Left ventricle myocardium inferior (tissue), 1 donor: ENCODE measurements at regions not wholly inside any gene's neighbourhood (a gene's known extent, or its start where the extent isn't known, plus 50 kb on each side); places are given as distances from the start of the nearest gene placed in this dataset.

ENCODE experiments used
- DNase-seq: peaks from one replicate; pipeline ENCODE4 v3.0.0-alpha.2; 2020
- H3K27ac ChIP-seq: fragments of 200-600 bp; replicated peaks from 2 replicates; pipeline ENCODE4 v1.8.0; 2021
- H3K27me3 ChIP-seq: fragments of 200-600 bp; 2 replicates; pipeline ENCODE4 v1.8.0; 2021; ENCODE audit warnings: low read depth
- H3K36me3 ChIP-seq: fragments of 200-600 bp; 2 replicates; pipeline ENCODE4 v1.8.0; 2021
- H3K4me1 ChIP-seq: fragments of 200-600 bp; 2 replicates; pipeline ENCODE4 v1.8.0; 2021
- H3K4me3 ChIP-seq: fragments of 200-600 bp; 2 replicates; pipeline ENCODE4 v1.8.0; 2021; ENCODE audit warnings: mild to moderate bottlenecking, moderate library complexity
- H3K9me3 ChIP-seq: fragments of 200-600 bp; replicated peaks from 2 replicates; pipeline ENCODE4 v1.8.0; 2021
- CTCF ChIP-seq: fragments of 200-600 bp; IDR thresholded peaks from 2 replicates; pipeline ENCODE4 v1.8.0; 2021; ENCODE audit warnings: antibody characterized with exemption, mild to moderate bottlenecking, borderline replicate concordance
- intact Hi-C: fragments of 100-400 bp; cut with micrococcal nuclease; formaldehyde crosslinking; loops from one replicate; pipeline ENCODE4 v1.11.0; 2022
- donor health status: DM: no; HTN: yes; CAD: no; lungs with severe emphysema.

- H3K27ac ChIP-seq = peak overlapping the region; percentile 72
- no peak for DNase-seq
- no peaks in the 10 kb centered on the region for H3K9me3 ChIP-seq
- H3K4me3 ChIP-seq = no peak overlapping the region
- no peaks in the 10 kb centered on the region for H3K27me3 ChIP-seq
- H3K4me1 ChIP-seq = peaks cover 32% of the 10 kb centered on the region
- intact Hi-C loops = no loop called here
- no peak for TF ChIP-seq CTCF
- H3K36me3 ChIP-seq = no peaks in the 10 kb centered on the region
Measured at GRCh38 chr3:130843441-130843840, 50.4 kb upstream of the ATP2C1 start.
